ENCODE measurements at regions not wholly inside any gene's neighbourhood (a gene's known extent, or its start where the extent isn't known, plus 50 kb on each side); places are given as distances from the start of the nearest gene placed in this dataset.

- no peak for TF ChIP-seq CTCF (IDR thresholded peaks at IDR 0.05; ENCODE audit: insufficient read depth, low read depth, low read length)
- Histone ChIP-seq H3K4me3 (ENCODE audit: low read depth, low read length) (no peak overlapping the region), H3K36me3 (ENCODE audit: control insufficient read depth, insufficient read depth, low read length) (no peaks in the 10 kb centered on the region), H3K27me3 (ENCODE audit: control insufficient read depth, insufficient read depth, low read length) (no peaks in the 10 kb centered on the region)
- ChIA-PET CTCF (no interaction called here), POLR2A (no interaction called here)
- no peak for DNase-seq (ENCODE audit: low read depth)
Measured at GRCh38 chrX:20593836-20594235, 327.1 kb upstream of the RPS6KA3 start.

GRCh38 chrX:20593402-20593801, 326.7 kb upstream of the RPS6KA3 start:
- Histone ChIP-seq H3K27me3 (ENCODE audit: control insufficient read depth, insufficient read depth, low read length) (no peaks in the 10 kb centered on the region), H3K36me3 (ENCODE audit: control insufficient read depth, insufficient read depth, low read length) (no peaks in the 10 kb centered on the region), H3K4me3 (ENCODE audit: low read depth, low read length) (no peak overlapping the region)
- no peak for DNase-seq (ENCODE audit: low read depth)
- no peak for TF ChIP-seq CTCF (IDR thresholded peaks at IDR 0.05; ENCODE audit: insufficient read depth, low read depth, low read length)
- ChIA-PET POLR2A (no interaction called here), CTCF (no interaction called here)

GRCh38 chrX:20591246-20591645, 324.5 kb upstream of the RPS6KA3 start:
- no peaks in the 10 kb centered on the region for H3K27me3 ChIP-seq (ENCODE audit: control insufficient read depth, insufficient read depth, low read length)
- no peak for DNase-seq (ENCODE audit: low read depth)

GRCh38 chrX:20585782-20586181, 319.1 kb upstream of the RPS6KA3 start:
- POLR2A ChIA-PET, result no interaction called here
- no peaks in the 10 kb centered on the region for H3K36me3 ChIP-seq (ENCODE audit: control insufficient read depth, insufficient read depth, low read length)
- no peak for TF ChIP-seq CTCF (IDR thresholded peaks at IDR 0.05; ENCODE audit: insufficient read depth, low read depth, low read length)
- CTCF ChIA-PET, result no interaction called here
- no peak overlapping the region for H3K4me3 ChIP-seq (ENCODE audit: low read depth, low read length)
- no peaks in the 10 kb centered on the region for H3K27me3 ChIP-seq (ENCODE audit: control insufficient read depth, insufficient read depth, low read length)
- DNase-seq (ENCODE audit: low read depth), result no peak

More at GRCh38 chrX:20591246-20591645, 324.5 kb upstream of the RPS6KA3 start:
- ChIA-PET CTCF (no interaction called here), POLR2A (no interaction called here)
- Histone ChIP-seq H3K36me3 (ENCODE audit: control insufficient read depth, insufficient read depth, low read length) (no peaks in the 10 kb centered on the region), H3K4me3 (ENCODE audit: low read depth, low read length) (no peak overlapping the region)
- TF ChIP-seq CTCF (IDR thresholded peaks at IDR 0.05; ENCODE audit: insufficient read depth, low read depth, low read length), result no peak

GRCh38 chrX:20571611-20572010, 304.9 kb upstream of the RPS6KA3 start:
- CTCF ChIA-PET, result no interaction called here
- Histone ChIP-seq H3K36me3 (ENCODE audit: control insufficient read depth, insufficient read depth, low read length) (no peaks in the 10 kb centered on the region), H3K4me3 (ENCODE audit: low read depth, low read length) (no peak overlapping the region), H3K27me3 (ENCODE audit: control insufficient read depth, insufficient read depth, low read length) (no peaks in the 10 kb centered on the region)
- TF ChIP-seq CTCF (IDR thresholded peaks at IDR 0.05; ENCODE audit: insufficient read depth, low read depth, low read length), result no peak
- DNase-seq (ENCODE audit: low read depth), result no peak
- POLR2A ChIA-PET, result no interaction called here

All from BJ (cell line).